IMR-90 (cell line): ENCODE measurements at regions not wholly inside any gene's neighbourhood (a gene's known extent, or its start where the extent isn't known, plus 50 kb on each side); places are given as distances from the start of the nearest gene placed in this dataset.

Source experiments
- ATAC-seq: fragments of 200-7000 bp; cut with Tn5 transposase; 2 replicates; pipeline ENCODE4 v1.9.1; 2020; ENCODE audit warnings: low read depth, mild to moderate bottlenecking, moderate library complexity
- BruUV-seq: library from RNA; stranded (reverse); fragments of 400-500 nt; replicated peaks from 2 replicates; lab custom pipeline; 2021; lab: Mats Ljungman, UMichigan
- CTCF ChIA-PET: fragments of 300-600 bp; formaldehyde crosslinking; extraction: SDS; loops from one replicate; lab custom pipeline; 2021; ENCODE audit warnings: antibody characterized with exemption; lab: Yijun Ruan, JAX
- POLR2A ChIA-PET: fragments of 300-600 bp; sonication (Branson Sonifier 250); formaldehyde crosslinking; loops from one replicate; lab custom pipeline; 2022; ENCODE audit warnings: antibody characterized with exemption; ENCODE audit not compliant: unreplicated experiment; lab: Charles Lee
- DNase-seq: peaks from one replicate; pipeline ENCODE4 v3.0.0; 2013
- H2AFZ ChIP-seq: replicated peaks from 2 replicates; pipeline ENCODE3; 2013; ENCODE audit warnings: low read length, mild to moderate bottlenecking; ENCODE audit not compliant: poor library complexity
- H2AK5ac ChIP-seq: 2 replicates; pipeline ENCODE4 v1.6.1; 2013; ENCODE audit warnings: low read depth, low read length, inconsistent platforms
- H2AK9ac ChIP-seq: replicated peaks from 2 replicates; pipeline ENCODE3; 2013; ENCODE audit warnings: mild to moderate bottlenecking, low read depth, low read length, moderate library complexity; ENCODE audit not compliant: poor library complexity
- H2BK120ac ChIP-seq: 2 replicates; pipeline ENCODE4 v1.6.1; 2013; ENCODE audit warnings: low read depth, low read length, inconsistent platforms
- H2BK15ac ChIP-seq: 3 replicates; pipeline ENCODE4 v1.6.1; 2013; ENCODE audit warnings: low read depth, low read length, inconsistent platforms
- H2BK20ac ChIP-seq: 2 replicates; pipeline ENCODE4 v1.6.1; 2013; ENCODE audit warnings: low read depth, mild to moderate bottlenecking, inconsistent platforms, low read length, moderate library complexity
- H2BK5ac ChIP-seq: 2 replicates; pipeline ENCODE4 v1.6.1; 2013; ENCODE audit warnings: mild to moderate bottlenecking, low read depth, low read length, inconsistent platforms; ENCODE audit not compliant: poor library complexity, severe bottlenecking
- H3K14ac ChIP-seq: replicated peaks from 2 replicates; pipeline ENCODE4 v1.6.1; 2013; ENCODE audit warnings: low read depth, low read length, inconsistent platforms
- H3K18ac ChIP-seq: 2 replicates; pipeline ENCODE4 v1.6.1; 2013; ENCODE audit warnings: low read depth, low read length, control low read depth
- H3K23ac ChIP-seq: 2 replicates; pipeline ENCODE4 v1.6.1; 2013; ENCODE audit warnings: low read depth, low read length, inconsistent platforms
- H3K27ac ChIP-seq: 2 replicates; pipeline ENCODE4 v1.5.1; 2013; ENCODE audit warnings: mild to moderate bottlenecking, control low read depth, low read length; ENCODE audit not compliant: insufficient read depth
- H3K27me3 ChIP-seq: 2 replicates; pipeline ENCODE4 v1.6.1; 2013; ENCODE audit warnings: low read length; ENCODE audit not compliant: control insufficient read depth, insufficient read depth
- H3K36me3 ChIP-seq: 2 replicates; pipeline ENCODE4 v1.6.1; 2013; ENCODE audit warnings: low read length, mixed read lengths; ENCODE audit not compliant: control insufficient read depth, insufficient read depth
- H3K4ac ChIP-seq: 2 replicates; pipeline ENCODE4 v1.6.1; 2013; ENCODE audit warnings: low read depth, low read length, inconsistent platforms
- H3K4me1 ChIP-seq: 2 replicates; pipeline ENCODE4 v1.6.1; 2013; ENCODE audit warnings: low read length, mixed read lengths; ENCODE audit not compliant: control insufficient read depth, insufficient read depth
- H3K4me2 ChIP-seq: 2 replicates; pipeline ENCODE4 v1.6.1; 2013; ENCODE audit warnings: low read depth, mild to moderate bottlenecking, control low read depth, low read length, moderate library complexity
- H3K4me3 ChIP-seq: 2 replicates; pipeline ENCODE4 v1.5.1; 2013; ENCODE audit warnings: low read depth, mild to moderate bottlenecking, control low read depth, low read length, moderate library complexity; ENCODE audit not compliant: insufficient read depth
- H3K56ac ChIP-seq: 2 replicates; pipeline ENCODE4 v1.6.1; 2013; ENCODE audit warnings: low read length, inconsistent platforms; ENCODE audit not compliant: insufficient read depth; ENCODE audit errors: extremely low read depth
- H3K79me1 ChIP-seq, 2 experiments: 2 replicates each; pipeline ENCODE4 v1.6.1; 2013; ENCODE audit warnings: low read length in 2 of 2, inconsistent platforms in 1 of 2, low read depth in 1 of 2
- H3K9ac ChIP-seq: 2 replicates; pipeline ENCODE4 v1.6.1; 2013; ENCODE audit warnings: low read depth, low read length, control low read depth
- H3K9me1 ChIP-seq: 2 replicates; pipeline ENCODE4 v1.6.1; 2013; ENCODE audit warnings: low read length, inconsistent platforms; ENCODE audit not compliant: insufficient read depth
- H3K9me3 ChIP-seq: 2 replicates; pipeline ENCODE4 v1.6.1; 2013; ENCODE audit warnings: low read length; ENCODE audit not compliant: control insufficient read depth, insufficient read depth
- H4K20me1 ChIP-seq: 2 replicates; pipeline ENCODE4 v1.6.1; 2013; ENCODE audit warnings: low read length, inconsistent platforms; ENCODE audit not compliant: insufficient read depth
- H4K5ac ChIP-seq: 2 replicates; pipeline ENCODE4 v1.6.1; 2013; ENCODE audit warnings: mild to moderate bottlenecking, low read depth, low read length, control low read depth
- H4K8ac ChIP-seq, 2 experiments: 2 replicates each; pipeline ENCODE4 v1.6.1; 2013; ENCODE audit warnings: low read depth in 2 of 2, low read length in 2 of 2, control low read depth in 1 of 2, inconsistent platforms in 1 of 2
- H4K91ac ChIP-seq: 2 replicates; pipeline ENCODE4 v1.6.1; 2013; ENCODE audit warnings: low read depth, low read length, inconsistent platforms; ENCODE audit not compliant: insufficient read depth
- BHLHE40 ChIP-seq: fragments of 150-350 bp; IDR thresholded peaks from 2 replicates; pipeline ENCODE4 v1.6.1; 2016; ENCODE audit warnings: mild to moderate bottlenecking, low read depth, low read length
- CHD1 ChIP-seq: IDR thresholded peaks from 2 replicates; pipeline ENCODE4 v1.6.1; 2012; ENCODE audit warnings: low read depth, low read length, improper control_type of control experiment
- MAFK ChIP-seq: IDR thresholded peaks from 2 replicates; pipeline ENCODE4 v1.6.1; 2012; ENCODE audit warnings: low read depth, low read length, improper control_type of control experiment
- MAZ ChIP-seq: IDR thresholded peaks from 2 replicates; pipeline ENCODE4 v1.6.1; 2012; ENCODE audit warnings: low read depth, mild to moderate bottlenecking, low read length, improper control_type of control experiment, moderate library complexity, borderline replicate concordance
- NFE2L2 ChIP-seq: fragments of 150-350 bp; IDR thresholded peaks from 2 replicates; pipeline ENCODE4 v1.6.1; 2016; ENCODE audit warnings: low read depth, mild to moderate bottlenecking, low read length
- RAD21 ChIP-seq: IDR thresholded peaks from 2 replicates; pipeline ENCODE4 v1.6.1; 2012; ENCODE audit warnings: low read length, improper control_type of control experiment
- RCOR1 ChIP-seq: IDR thresholded peaks from 2 replicates; pipeline ENCODE4 v1.6.1; 2012; ENCODE audit warnings: mild to moderate bottlenecking, low read length, improper control_type of control experiment; ENCODE audit not compliant: insufficient replicate concordance
- SMC3 ChIP-seq: fragments of 150-350 bp; IDR thresholded peaks from 2 replicates; pipeline ENCODE4 v1.6.1; 2016; ENCODE audit warnings: low read depth, mild to moderate bottlenecking, antibody characterized with exemption, low read length, moderate library complexity
- WGBS, 2 experiments: methylation state at CpG; one replicate each; pipeline versions ENCODE4 v1.1.5 to v1.1.7; 2013; ENCODE audit warnings: missing lambda C conversion rate in 2 of 2; ENCODE audit not compliant: insufficient read length in 1 of 2; ENCODE audit errors: extremely low coverage in 2 of 2; 5-methylcytosine and 5-hydroxymethylcytosine counted together
- dilution Hi-C: fragments of 300-500 bp; cut with HindIII; formaldehyde crosslinking; loops from one replicate; pipeline ENCODE4 v1.14.3; 2018; ENCODE audit warnings: low sequenced_read_pairs; ENCODE audit not compliant: unreplicated experiment
- in situ Hi-C: fragments of 300-500 bp; cut with MboI; formaldehyde crosslinking; loops from 3 replicates; pipeline ENCODE4 v1.14.3; 2019; ENCODE audit warnings: low sequenced_read_pairs, inconsistent platforms, mixed read lengths
- intact Hi-C: fragments of 100-400 bp; cut with micrococcal nuclease; formaldehyde crosslinking; loops from 2 replicates; pipeline ENCODE4 v1.10.0; 2022
- TF ChIP-seq, protein P1 (sequence below): fragments of 150-350 bp; IDR thresholded peaks from 2 replicates; pipeline ENCODE4 v1.6.1; 2017; ENCODE audit warnings: mild to moderate bottlenecking, antibody characterized with exemption, low read length, low read depth
- TF ChIP-seq, protein P2 (sequence below): conservative IDR thresholded peaks from 2 replicates; pipeline ENCODE4 v1.5.1; 2012; ENCODE audit warnings: mild to moderate bottlenecking, low read depth, low read length, improper control_type of control experiment

DNA sequence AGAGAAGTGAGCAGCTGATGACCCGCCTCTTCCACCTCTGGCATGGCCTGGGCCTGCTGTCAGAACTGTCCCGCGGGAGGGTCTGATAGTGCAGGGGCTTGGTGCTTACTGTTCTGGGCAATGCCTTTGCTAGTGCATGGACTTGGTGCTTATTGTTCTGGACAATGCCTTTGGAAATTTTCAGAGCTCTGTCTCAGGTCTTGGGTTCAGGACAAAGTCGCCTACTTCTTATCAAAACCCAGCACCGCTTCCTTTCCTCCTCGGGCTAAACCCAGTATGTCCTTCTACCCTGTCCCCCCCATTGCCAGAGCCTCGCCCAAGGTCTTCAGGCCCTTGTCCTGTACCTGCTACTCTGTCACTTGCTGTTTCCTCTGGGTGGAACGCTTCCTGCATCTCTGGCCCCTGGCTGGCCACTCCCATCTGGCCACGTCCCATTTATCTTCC lies 149.6 kb downstream of the ACKR3 start:
- ChIA-PET POLR2A (no interaction called here), CTCF (no interaction called here)
- Histone ChIP-seq H3K36me3 (no peaks in the 10 kb centered on the region), H3K14ac (no peak overlapping the region), H2AFZ (no peak overlapping the region), H2BK120ac (no peak overlapping the region), H3K4ac (no peak overlapping the region), H3K9me1 (0 out of 2 replicates have a peak, but pooled peaks cover 2% of the 10 kb centered on the region), H4K8ac (no peak overlapping the region), H4K20me1 (no peaks in the 10 kb centered on the region), H3K79me1 (no peaks in the 10 kb centered on the region), H3K27ac (no peak overlapping the region), H3K4me3 (no peak overlapping the region), H2BK20ac (no peak overlapping the region), H3K4me2 (no peak overlapping the region), H3K27me3 (peaks cover 14% of the 10 kb centered on the region), H2BK15ac (no peak overlapping the region), H3K4me1 (no peaks in the 10 kb centered on the region), H3K9me3 (no peaks in the 10 kb centered on the region), H3K9ac (no peak overlapping the region), H2AK5ac (no peak overlapping the region), H3K56ac (no peak overlapping the region), H3K18ac (no peak overlapping the region), H2AK9ac (no peak overlapping the region), H2BK5ac (no peak overlapping the region), H4K5ac (no peak overlapping the region), H3K23ac (no peak overlapping the region), H4K91ac (no peak overlapping the region)
- dilution Hi-C loops (no loop called here), intact Hi-C loops (no loop called here), in situ Hi-C loops (no loop called here)
- ATAC-seq (no peak), DNase-seq (no peak)
- WGBS, 2 experiments: 76% methylated on average over 6 of the region's 9 CpGs; no CpG with 5 or more reads in 1 of the 2 experiments
- TF ChIP-seq BHLHE40: no peak
- TF ChIP-seq MAFK: no peak
- TF ChIP-seq CHD1: no peak
- no peak for TF ChIP-seq NFE2L2
- TF ChIP-seq RAD21: no peak
- TF ChIP-seq MAZ: no peak
- TF ChIP-seq, protein P1, sequence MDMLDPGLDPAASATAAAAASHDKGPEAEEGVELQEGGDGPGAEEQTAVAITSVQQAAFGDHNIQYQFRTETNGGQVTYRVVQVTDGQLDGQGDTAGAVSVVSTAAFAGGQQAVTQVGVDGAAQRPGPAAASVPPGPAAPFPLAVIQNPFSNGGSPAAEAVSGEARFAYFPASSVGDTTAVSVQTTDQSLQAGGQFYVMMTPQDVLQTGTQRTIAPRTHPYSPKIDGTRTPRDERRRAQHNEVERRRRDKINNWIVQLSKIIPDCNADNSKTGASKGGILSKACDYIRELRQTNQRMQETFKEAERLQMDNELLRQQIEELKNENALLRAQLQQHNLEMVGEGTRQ: no peak
- no peak for TF ChIP-seq RCOR1
- TF ChIP-seq, protein P2, sequence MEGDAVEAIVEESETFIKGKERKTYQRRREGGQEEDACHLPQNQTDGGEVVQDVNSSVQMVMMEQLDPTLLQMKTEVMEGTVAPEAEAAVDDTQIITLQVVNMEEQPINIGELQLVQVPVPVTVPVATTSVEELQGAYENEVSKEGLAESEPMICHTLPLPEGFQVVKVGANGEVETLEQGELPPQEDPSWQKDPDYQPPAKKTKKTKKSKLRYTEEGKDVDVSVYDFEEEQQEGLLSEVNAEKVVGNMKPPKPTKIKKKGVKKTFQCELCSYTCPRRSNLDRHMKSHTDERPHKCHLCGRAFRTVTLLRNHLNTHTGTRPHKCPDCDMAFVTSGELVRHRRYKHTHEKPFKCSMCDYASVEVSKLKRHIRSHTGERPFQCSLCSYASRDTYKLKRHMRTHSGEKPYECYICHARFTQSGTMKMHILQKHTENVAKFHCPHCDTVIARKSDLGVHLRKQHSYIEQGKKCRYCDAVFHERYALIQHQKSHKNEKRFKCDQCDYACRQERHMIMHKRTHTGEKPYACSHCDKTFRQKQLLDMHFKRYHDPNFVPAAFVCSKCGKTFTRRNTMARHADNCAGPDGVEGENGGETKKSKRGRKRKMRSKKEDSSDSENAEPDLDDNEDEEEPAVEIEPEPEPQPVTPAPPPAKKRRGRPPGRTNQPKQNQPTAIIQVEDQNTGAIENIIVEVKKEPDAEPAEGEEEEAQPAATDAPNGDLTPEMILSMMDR: no peak
- no peak for TF ChIP-seq SMC3
- no TSS peak for BruUV-seq
